GM21723 (cell line): ENCODE measurements at regions not wholly inside any gene's neighbourhood (a gene's known extent, or its start where the extent isn't known, plus 50 kb on each side); places are given as distances from the start of the nearest gene placed in this dataset.
"Not testable (repeated sequence)": the region's sequence is repeated elsewhere in the genome, so short reads cannot be mapped to it uniquely, and the experiment has no call there.

ENCODE experiments used
- ATAC-seq: cut with Tn5 transposase; IDR thresholded peaks from one replicate; pipeline ENCODE4 v1.9.1; 2021; ENCODE audit warnings: mild to moderate bottlenecking, moderate library complexity; ENCODE audit not compliant: unreplicated experiment

DNA sequence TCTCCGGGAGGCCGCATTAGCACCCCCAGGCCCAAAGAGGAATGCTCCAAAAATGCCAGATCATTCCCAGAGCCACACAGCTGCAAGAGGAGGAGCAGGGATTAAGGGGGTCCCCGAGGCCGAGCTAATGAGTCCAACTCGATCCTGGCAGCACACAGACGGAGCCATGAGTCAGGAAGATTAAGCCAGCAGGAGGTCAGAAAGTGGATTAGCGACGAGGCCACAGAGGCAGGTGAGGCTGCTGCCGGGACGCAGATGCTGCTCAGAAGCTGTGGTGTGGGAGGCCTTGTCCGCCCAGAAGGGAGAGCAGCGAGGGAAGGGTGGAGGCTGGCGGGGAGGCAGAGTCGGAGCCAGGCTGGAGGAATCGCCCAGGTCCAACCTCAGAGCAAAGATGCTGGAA lies 120.5 kb downstream of the SHANK2 start:
- no peak for ATAC-seq

DNA sequence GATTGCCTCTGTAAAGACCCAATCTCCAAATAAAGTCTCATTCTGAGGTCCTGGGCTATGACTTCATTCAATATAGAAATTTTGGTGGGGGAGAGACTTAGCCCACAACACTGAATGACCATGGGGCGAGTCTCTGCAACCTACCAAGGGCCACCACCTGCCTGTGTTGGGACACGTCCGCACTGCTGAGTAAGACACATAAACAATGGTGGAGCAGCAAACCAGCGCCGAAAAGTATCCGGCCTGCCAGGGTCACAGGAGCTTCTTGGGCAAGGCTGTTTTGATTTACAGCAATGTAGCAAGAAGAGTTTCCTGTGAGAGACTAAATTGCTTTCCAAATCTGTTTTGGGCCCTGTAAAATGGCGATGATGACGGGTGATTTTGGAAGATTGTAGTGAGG lies 122.3 kb downstream of the SHANK2 start:
- ATAC-seq, result no peak

DNA sequence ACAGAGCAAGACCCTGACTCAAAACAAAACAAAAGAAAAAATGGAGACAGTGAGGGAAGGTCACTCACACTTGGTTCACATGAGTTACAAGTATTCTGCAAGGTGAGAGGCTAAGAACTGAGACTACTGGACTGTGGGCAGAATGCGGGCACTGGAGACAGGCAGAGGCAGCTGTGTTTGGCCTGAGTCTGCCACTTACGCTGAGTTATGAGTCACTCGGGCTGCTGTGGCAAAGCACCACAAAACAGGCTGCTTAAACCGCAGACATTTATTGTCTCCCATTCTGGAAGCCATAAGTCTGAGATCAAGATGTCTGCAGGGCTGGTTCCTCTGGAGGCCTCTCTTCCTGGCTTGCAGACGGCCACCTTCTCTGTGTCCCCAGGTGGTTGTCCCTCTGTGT lies 122.8 kb downstream of the SHANK2 start:
- ATAC-seq, result no peak

DNA sequence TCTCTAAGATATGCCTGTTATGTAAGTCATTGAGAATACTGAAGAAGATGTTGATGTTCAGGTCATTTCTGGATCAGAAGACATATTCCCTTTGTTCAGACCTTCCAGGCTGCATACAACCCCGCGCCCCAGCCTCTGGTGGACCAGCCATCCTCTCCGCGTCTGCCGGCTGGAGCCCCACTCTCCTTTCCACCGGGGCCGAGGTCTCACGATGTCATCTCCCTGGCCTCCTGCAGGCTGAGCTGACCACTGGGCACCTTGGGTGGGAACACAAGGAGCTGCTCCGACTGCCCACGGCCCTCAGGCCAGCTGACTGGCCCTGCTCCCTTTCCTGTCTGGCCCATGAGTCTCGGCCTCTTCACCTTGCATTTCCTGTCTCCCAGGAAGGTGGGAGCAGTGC lies 124.6 kb downstream of the SHANK2 start:
- ATAC-seq, result no peak

DNA sequence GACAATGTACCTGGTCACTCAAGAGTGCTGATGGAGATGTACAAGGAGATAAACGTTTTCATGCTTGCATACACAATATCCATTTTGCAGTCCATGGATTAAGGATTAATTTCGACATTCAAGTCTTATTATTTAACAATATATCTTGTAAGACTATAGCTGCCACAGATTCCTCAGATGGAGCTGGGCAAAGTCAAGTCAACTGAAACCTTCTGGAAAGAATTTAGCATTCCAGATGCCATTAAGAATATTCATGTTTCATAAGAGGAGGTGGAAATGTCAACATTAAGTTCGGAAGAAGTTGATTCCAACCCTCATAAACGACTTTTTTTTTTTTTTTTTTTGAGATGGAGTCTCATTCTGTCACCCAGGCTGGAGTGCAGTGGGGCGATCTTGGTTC lies 126.0 kb downstream of the SHANK2 start:
- not testable (repeated sequence) for ATAC-seq

DNA sequence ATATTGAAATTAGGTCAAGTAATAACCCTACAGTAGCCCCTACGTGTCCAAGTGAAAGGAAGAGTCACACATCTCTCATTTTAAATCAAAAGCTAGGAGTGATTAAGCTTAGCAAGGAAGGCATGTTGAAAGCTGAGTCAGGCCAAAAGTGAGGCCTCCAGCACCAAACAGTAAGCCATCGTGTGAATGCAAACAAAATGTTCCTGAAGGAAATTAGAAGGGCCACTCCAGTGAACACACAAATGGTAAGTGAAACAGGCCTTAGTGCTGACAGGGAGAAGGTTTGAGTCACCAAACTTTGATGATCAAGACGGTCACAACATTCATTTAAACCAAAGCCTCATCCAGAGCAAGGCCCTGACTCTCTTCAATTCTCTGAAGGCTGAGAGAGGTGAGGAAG lies 127.2 kb downstream of the SHANK2 start:
- ATAC-seq, result no peak

DNA sequence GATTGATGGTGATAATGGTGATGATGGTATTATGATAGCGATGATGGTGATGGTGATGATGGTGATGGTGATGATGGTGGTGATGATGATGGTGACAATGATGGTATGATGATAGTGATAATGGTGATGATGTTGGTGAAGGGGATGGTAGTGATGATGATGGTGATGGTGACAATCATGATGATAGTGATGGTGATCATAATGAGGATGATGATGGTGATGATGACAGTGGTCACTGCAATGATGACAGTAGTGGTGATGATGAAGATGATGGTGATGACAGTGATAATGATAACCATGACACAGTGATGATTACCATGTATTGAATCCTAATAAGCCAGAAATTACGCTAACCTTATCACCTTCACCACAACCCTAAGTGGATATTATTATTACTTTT lies 128.2 kb downstream of the SHANK2 start:
- no peak for ATAC-seq

DNA sequence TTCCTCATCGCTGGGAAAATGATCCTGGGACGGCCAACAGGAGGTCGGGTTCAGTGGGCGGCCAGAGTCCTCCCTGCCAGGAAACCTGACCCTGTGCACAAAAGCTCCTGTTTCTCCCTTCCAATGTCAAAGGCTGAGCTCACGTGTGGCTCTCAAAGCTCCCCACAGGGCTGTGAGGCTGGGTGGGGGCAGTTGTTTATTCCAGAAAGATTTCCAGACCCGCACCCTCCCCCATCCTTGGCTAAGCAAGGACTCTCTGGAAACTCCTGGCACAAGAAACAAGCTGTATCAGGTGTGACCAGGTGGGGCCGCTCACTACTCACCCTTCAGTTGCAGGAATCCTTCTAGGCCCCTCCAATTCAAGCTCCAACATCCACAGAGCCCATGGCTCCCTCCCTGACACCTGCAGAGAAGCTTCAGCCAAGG lies 131.9 kb downstream of the SHANK2 start:
- no peak for ATAC-seq

DNA sequence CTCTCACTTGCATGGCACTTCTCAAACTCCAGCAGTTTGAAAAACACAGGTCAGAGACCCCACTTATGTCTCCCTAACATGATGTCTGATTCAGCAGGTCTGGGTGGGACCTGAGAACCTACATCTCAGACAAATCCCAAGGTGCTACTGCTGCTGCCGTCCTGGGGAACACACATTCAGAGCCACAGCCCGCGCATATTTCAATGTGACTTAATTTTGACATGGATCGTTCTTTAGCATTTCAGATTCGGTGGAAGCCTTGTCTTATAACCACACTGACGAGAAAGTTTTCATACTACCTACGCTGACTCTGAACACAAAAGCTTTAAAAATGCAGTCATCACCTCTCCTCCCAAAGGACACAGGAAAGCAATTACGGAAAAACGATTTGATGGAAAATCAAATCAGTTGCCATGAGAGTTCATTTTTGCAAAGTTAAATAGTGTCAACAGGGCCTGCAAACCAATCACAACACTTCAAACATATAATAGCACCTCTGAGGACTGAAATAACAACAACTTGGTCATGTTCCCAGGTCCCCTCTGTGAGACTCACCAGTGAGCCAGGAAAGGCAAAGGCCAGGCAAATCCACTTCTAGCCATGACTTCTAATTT lies 132.6 kb downstream of the SHANK2 start:
- ATAC-seq, result no peak

DNA sequence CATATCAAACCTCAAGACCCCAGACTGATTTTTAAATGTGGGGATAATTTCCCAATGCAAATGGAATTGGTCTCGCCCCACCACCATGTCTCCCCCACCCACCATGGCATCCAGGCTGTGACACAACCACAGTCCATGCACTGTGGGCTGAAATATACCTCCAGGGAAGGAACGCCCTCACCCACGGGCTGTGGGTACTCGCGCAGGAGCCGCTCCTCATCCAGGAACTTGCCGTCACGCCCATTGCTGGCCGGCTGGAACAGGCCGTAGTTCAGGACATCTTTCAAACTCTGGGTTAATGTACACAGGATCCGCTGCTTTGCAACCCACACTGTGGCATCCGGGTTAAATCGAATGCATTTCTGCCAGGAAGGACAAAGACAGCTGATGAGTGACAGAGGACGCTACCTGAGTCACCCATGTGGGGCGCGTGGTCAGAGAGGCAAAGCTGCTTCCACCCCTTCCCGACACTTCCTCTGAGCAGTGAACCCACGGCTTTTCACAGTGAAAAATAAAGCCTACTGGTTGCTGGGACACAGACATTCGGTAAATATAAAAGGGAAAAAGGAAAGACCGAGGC lies 133.6 kb downstream of the SHANK2 start:
- no peak for ATAC-seq

DNA sequence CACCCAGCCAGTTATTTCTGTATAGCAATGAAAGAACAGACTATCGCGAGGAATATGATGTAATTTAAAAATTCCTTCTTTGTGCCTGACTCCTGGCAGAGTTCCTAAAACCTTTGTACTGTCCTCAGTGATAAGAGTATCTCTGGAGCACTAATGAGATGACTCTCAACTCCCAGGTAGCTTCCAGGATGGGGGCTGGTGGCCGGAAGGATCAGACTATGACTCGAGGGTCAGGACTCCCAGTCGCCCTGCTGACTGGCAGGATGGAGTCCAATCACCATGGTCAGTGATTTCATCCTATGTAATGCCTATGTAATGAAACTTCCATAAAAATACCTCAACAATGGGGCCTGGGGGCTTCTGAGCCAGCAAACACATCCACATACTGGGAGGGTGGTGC lies 135.1 kb downstream of the SHANK2 start:
- ATAC-seq, result no peak

DNA sequence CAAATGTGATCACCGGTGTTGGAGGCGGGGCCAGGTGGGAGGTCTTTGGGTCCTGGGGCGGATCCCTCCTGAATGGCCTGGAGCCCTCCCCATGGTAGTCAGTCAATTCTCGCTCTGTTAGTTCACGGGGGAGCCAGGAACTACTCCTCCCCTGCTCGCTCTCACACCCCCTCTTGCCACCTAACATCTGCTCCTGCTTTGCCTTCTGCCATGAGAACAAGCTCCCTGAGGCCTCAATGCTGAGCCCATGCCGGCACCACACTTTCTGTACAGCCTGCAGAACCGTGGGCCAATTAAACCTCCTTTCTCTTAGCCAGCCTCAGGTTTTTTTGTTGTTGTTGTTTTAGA lies 135.7 kb downstream of the SHANK2 start:
- ATAC-seq, result no peak

DNA sequence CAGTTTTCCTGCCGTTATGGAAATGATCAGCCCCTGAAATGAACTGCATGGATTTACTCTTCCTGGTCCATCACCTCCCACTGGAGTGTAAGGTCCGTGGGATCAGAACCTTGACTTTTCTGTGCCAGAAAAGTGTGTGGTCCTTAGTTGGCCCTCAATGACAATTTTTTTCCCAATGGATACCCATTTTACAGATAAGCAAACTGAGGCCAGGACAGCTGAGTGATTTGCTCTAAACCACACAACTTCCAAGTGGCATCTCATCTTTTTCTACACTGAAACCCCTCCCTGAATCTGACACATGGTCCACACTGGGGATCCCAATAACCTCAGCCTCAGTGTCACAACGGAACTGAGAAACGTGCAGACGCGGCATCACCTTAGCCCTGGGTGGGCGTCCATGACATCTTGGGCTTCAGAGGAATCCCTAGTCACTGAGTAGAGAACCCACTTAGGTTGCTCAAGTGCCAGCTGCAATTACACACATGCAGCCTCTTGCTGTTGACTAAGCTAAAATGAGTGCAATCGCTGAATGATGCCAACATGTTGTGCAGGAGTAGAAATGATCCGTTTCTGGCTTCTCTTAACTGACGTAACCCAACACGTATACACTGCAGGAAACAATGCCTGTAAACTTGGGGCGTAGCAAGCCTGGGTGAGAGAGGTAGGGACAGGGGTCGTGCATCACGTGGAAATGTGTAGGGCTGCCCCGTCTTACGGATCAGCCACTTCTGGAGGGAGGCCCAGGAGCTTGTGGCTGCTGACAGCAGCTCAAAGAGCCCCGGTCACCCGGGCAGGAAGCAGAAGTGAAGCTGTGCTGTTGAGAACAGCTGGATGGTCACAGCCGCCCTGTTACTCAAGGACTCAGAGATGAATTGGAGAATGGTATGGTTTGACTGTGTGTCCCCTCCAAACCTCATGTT lies 136.3 kb downstream of the SHANK2 start:
- no peak for ATAC-seq

DNA sequence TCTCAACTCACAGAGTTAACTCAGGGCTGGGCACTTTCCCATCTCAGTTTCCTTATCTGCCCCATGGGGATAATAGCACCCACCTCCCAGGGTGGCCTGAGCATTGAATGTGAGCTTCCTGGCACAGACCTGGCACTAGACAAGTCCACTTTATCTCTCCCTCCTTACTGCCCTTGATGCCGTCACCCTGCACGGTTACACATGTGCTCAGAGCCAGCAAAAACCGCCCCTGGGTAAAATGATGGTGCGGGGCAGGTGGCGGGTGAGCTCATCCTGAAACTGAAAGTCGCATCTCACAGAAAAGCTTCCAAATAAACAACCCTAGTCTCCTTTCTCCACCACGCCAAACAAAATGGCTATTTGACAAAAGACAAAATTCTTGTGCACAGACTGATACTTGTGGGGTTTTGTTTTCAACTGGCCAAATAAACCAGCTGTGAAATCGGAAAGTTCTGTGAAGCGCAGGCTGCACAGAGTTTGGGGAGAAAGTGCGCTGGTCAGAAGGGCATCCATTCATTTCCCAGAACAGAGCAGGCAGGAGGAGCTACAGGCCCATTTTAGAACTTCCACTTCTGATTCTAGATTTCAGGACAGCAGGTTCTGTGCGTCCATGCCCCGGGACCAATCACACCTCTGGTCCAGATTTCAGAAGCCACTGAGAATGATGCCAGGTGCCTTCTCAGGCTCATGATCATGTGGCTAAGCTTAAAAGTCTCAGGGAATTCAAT lies 138.1 kb downstream of the SHANK2 start:
- no peak for ATAC-seq

DNA sequence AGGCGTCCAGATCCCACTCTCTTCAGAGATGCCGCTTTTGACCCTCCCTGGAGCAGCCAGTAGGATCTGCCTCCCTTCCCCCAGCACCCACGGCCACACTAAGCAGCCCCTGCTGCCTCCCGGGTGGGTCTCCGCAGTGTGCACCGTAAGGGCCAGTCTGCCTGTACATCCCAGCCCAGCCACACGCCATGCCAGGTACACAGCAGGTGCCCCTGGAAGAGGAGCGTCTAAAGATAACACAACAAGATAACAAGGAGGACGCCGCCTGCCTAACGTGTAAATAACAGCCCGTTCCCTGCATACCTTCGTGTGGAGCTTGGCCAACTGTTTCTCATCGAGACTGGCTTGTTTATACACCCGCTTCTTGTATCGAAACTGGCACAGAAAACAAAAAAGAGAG lies 139.4 kb downstream of the SHANK2 start:
- no peak for ATAC-seq

DNA sequence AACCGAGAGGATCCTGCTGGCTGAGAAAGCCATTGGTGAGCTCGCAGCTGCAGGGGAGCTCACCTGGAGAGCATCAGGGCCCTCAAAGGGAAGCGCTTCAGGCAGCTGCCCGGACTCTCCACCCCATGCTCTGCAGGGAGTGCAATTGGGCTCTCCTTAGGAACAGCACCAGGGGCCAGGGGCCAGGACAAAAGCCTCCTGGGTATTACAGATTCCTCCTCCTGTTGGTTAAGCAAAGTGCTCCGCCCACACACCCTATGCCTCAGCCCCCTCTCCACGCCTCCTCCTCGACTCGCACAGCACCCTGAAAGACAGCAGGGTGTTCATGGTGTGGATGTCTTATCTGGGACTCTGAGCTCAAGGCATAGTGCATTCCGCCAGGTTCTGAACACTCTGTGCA lies 139.9 kb downstream of the SHANK2 start:
- no peak for ATAC-seq

DNA sequence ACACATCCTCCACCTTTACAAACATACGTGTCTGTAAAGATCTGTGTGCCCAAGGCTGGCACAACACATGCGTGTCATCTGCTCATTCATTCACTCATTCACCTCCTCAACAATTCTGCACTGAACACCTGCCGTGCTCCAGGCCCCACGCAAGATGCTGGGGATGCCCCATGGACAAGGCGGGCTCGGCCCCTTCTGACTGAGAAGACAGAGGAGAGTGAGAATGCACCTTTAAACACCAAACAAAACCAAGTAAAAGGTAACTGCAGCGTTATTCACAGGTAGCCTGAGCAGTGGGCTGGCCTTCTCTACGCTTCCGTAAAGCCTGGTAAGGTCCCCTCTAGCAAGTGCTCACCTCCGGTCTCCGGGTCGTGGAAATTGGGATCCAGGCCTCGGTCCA lies 142.8 kb downstream of the SHANK2 start:
- no peak for ATAC-seq

DNA sequence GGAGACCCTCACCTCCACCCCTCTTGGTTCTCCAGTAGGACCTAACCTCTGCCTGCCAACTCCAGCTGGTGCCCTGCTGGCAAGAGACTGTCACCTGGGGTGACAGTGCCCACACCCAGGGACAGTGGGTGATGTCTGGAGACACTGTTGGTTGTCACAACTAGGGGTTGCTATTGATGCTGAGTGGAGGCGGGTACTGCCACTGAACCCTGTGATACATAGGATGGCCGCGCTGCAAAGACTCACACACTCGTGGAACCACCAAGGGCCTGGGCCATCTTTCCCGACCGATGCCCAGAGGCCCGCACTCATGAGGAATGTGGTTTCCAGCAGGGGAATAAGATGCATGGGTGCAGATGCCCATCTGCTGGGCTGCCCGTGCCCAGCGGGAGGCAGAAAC lies 143.2 kb downstream of the SHANK2 start:
- no peak for ATAC-seq

DNA sequence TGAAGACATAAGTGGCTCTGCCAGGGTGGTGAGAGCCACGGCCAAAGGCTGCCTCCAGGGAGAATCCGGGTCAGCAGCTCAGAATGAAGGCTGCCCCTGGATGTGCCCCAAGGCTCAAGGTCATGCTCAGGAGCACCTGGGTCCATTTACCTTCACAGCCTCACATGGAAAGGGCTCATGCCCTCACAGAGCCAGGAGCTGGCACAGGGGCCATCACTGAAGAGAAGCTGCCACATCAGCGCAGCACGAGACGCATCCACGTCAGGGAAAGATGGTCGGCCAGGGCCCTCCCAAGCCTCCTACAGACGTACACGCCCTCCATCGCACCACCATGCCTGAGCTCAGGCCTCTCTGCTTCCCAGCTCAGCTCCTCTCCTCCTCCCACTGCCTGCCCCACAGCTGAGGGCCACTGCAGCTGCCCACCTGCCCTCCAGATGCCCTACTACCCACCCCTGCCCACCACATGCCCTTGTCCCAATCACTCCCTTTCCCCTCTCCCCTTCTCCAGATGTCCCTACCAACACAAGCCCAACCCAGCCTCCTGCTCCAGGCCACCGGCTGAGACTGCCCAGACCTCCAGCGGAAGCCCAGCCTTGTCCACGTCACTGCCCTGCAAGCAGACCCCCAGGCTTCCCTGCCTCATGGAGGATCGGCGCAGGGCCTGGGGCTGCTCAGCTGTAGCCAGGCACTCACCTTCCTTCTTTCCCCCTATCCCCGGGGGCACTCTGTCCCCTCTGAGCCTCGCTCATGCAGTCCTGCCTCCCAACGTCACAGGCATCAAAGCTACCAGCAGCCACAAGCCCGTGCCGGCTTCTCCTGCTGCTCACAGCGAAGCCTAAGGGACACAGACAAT lies 144.1 kb downstream of the SHANK2 start:
- ATAC-seq, result no peak

DNA sequence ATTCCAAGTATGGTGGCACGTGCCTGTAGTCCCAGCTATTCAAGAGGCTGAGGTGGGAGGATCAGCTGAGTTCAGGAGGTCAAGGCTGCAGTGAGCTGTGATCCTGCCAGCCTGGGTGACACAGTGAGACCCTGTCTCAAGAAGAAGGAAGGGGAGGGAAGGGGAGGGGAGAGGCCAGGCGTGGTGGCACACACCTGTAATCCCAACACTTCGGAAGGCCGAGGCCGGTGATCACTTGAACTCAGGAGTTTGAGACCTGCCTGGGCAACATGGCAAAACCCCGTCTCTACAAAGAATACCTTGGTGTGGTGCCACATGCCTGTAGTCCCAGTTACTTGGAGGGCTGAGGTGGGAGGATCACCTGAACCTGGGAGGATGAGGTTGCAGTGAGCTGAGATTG lies 145.7 kb downstream of the SHANK2 start:
- no peak for ATAC-seq

DNA sequence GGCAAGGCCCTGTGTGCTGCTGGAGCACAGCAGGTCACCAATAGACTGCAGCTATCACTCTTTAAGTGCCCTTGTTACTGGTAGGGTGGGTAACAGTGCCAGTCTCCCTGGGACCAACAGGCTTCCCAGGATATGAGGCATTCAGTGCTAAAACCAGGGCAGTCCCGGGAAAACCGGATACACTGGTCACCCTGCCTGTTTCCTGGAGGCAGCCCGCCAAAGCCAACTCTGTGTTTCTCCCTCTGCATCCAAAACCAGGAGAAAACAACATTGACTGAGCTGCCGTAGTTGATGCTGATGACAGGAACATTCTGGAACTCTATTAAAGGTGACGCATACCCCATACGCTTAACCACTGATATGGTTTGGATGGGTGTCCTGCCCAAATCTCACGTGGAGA lies 149.1 kb downstream of the SHANK2 start:
- ATAC-seq, result no peak
